ENCODE measurements at regions not wholly inside any gene's neighbourhood (a gene's known extent, or its start where the extent isn't known, plus 50 kb on each side); places are given as distances from the start of the nearest gene placed in this dataset.

DNA sequence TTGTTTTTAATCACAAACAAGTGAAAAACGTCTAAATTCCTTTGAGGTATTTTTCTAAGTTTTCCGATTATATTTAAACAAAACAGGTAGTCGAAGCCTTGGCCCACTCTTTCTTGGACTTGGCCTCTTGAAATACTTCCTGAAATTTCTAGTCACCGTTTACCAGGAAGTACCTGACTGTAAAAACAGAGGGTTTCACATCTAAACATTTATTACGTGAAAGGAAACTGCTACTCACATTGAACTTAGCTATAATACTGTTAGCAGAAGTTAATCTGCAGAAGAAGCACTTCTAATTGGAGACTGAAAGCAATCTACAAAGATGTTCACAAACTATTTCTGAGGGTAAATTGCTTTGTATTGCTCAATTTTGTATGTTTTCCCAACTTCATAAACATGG, 526.0 kb upstream of the ADGRL4 start:
- Histone ChIP-seq H3K27me3 (ENCODE audit: control insufficient read depth in 4 of 4, insufficient read depth in 4 of 4, low read length in 3 of 4) (no peaks in the 10 kb centered on the region), H3K36me3 (ENCODE audit: control insufficient read depth in 4 of 4, insufficient read depth in 3 of 4, low read depth in 1 of 4, low read length in 3 of 4) (no peaks in the 10 kb centered on the region), H3K9ac (ENCODE audit: low read depth in 1 of 2, low read length in 2 of 2) (no peak overlapping the region), H3K4me3 (ENCODE audit: low read depth in 1 of 3, low read length in 3 of 3) (no peak overlapping the region), H3K4me1 (ENCODE audit: control insufficient read depth in 4 of 4, insufficient read depth in 4 of 4, low read length in 3 of 4) (no peaks in the 10 kb centered on the region), H3K27ac (ENCODE audit: low read depth in 1 of 2, low read length in 2 of 2) (no peak overlapping the region), H3K9me3 (ENCODE audit: control insufficient read depth in 4 of 4, low read length in 3 of 4) (no peaks in the 10 kb centered on the region)
- WGBS, result 60% methylated on average over 5 of the region's 5 CpGs
- no peak for TF ChIP-seq FOXA1 (IDR thresholded peaks at IDR 0.05)
- no peak for DNase-seq (ENCODE audit: low spot score)

DNA sequence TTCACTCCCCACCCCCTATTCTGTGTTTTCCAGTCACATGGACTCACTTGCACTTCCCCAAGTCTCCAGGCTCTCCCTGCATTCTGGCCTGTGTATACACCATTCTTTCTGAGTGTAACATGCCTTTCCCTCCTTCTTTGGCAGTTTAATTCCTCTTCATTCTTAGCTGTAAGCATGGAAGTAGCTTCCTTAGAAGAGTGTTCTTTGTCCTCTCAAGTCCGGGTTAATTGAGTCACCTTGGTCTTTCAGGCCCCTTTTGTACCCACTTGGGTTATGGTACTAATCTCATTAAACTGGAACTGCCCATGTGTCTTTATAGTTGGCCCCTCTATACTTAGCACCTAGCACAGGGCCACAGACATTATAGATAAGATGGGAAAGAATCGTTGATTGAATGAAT, 525.3 kb upstream of the ADGRL4 start:
- H3K4me1 ChIP-seq (ENCODE audit: control insufficient read depth in 4 of 4, insufficient read depth in 4 of 4, low read length in 3 of 4), result no peaks in the 10 kb centered on the region
- no peak overlapping the region for H3K27ac ChIP-seq (ENCODE audit: low read depth in 1 of 2, low read length in 2 of 2)
- no peak overlapping the region for H3K4me3 ChIP-seq (ENCODE audit: low read depth in 1 of 3, low read length in 3 of 3)
- no peak for TF ChIP-seq NR2F2 (IDR thresholded peaks at IDR 0.05)
- TF ChIP-seq SP1 (IDR thresholded peaks at IDR 0.05), result no peak
- no peak for TF ChIP-seq YY1 (IDR thresholded peaks at IDR 0.05)
- no peak for TF ChIP-seq RXRA (IDR thresholded peaks at IDR 0.05)
- TF ChIP-seq RAD21 (IDR thresholded peaks at IDR 0.05), result no peak
- no peak for TF ChIP-seq HNF4A (conservative IDR thresholded peaks at IDR 0.05)
- no peak for TF ChIP-seq EGR1 (IDR thresholded peaks at IDR 0.05; ENCODE audit: low read depth in 2 of 2)
- TF ChIP-seq, protein P1, sequence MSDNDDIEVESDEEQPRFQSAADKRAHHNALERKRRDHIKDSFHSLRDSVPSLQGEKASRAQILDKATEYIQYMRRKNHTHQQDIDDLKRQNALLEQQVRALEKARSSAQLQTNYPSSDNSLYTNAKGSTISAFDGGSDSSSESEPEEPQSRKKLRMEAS (IDR thresholded peaks at IDR 0.05), result no peak
- TF ChIP-seq TAF1 (conservative IDR thresholded peaks at IDR 0.05), result no peak
- TF ChIP-seq, protein P2, sequence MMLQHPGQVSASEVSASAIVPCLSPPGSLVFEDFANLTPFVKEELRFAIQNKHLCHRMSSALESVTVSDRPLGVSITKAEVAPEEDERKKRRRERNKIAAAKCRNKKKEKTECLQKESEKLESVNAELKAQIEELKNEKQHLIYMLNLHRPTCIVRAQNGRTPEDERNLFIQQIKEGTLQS (IDR thresholded peaks at IDR 0.05), result no peak
- TF ChIP-seq, protein P3, sequence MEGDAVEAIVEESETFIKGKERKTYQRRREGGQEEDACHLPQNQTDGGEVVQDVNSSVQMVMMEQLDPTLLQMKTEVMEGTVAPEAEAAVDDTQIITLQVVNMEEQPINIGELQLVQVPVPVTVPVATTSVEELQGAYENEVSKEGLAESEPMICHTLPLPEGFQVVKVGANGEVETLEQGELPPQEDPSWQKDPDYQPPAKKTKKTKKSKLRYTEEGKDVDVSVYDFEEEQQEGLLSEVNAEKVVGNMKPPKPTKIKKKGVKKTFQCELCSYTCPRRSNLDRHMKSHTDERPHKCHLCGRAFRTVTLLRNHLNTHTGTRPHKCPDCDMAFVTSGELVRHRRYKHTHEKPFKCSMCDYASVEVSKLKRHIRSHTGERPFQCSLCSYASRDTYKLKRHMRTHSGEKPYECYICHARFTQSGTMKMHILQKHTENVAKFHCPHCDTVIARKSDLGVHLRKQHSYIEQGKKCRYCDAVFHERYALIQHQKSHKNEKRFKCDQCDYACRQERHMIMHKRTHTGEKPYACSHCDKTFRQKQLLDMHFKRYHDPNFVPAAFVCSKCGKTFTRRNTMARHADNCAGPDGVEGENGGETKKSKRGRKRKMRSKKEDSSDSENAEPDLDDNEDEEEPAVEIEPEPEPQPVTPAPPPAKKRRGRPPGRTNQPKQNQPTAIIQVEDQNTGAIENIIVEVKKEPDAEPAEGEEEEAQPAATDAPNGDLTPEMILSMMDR (IDR thresholded peaks at IDR 0.05; ENCODE audit: low read depth, low read length, missing input control), result no peak
- no peak for TF ChIP-seq FOXA2 (IDR thresholded peaks at IDR 0.05)
- TF ChIP-seq HNF4G (IDR thresholded peaks at IDR 0.05), result no peak
- no peak for TF ChIP-seq GABPA (IDR thresholded peaks at IDR 0.05 in 1 of 2, conservative IDR thresholded peaks at IDR 0.05 in 1 of 2)
- TF ChIP-seq FOXA1 (IDR thresholded peaks at IDR 0.05), result no peak
- TF ChIP-seq, protein P4, sequence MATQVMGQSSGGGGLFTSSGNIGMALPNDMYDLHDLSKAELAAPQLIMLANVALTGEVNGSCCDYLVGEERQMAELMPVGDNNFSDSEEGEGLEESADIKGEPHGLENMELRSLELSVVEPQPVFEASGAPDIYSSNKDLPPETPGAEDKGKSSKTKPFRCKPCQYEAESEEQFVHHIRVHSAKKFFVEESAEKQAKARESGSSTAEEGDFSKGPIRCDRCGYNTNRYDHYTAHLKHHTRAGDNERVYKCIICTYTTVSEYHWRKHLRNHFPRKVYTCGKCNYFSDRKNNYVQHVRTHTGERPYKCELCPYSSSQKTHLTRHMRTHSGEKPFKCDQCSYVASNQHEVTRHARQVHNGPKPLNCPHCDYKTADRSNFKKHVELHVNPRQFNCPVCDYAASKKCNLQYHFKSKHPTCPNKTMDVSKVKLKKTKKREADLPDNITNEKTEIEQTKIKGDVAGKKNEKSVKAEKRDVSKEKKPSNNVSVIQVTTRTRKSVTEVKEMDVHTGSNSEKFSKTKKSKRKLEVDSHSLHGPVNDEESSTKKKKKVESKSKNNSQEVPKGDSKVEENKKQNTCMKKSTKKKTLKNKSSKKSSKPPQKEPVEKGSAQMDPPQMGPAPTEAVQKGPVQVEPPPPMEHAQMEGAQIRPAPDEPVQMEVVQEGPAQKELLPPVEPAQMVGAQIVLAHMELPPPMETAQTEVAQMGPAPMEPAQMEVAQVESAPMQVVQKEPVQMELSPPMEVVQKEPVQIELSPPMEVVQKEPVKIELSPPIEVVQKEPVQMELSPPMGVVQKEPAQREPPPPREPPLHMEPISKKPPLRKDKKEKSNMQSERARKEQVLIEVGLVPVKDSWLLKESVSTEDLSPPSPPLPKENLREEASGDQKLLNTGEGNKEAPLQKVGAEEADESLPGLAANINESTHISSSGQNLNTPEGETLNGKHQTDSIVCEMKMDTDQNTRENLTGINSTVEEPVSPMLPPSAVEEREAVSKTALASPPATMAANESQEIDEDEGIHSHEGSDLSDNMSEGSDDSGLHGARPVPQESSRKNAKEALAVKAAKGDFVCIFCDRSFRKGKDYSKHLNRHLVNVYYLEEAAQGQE (IDR thresholded peaks at IDR 0.05), result no peak
- TF ChIP-seq, protein P5, sequence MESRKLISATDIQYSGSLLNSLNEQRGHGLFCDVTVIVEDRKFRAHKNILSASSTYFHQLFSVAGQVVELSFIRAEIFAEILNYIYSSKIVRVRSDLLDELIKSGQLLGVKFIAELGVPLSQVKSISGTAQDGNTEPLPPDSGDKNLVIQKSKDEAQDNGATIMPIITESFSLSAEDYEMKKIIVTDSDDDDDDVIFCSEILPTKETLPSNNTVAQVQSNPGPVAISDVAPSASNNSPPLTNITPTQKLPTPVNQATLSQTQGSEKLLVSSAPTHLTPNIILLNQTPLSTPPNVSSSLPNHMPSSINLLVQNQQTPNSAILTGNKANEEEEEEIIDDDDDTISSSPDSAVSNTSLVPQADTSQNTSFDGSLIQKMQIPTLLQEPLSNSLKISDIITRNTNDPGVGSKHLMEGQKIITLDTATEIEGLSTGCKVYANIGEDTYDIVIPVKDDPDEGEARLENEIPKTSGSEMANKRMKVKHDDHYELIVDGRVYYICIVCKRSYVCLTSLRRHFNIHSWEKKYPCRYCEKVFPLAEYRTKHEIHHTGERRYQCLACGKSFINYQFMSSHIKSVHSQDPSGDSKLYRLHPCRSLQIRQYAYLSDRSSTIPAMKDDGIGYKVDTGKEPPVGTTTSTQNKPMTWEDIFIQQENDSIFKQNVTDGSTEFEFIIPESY (IDR thresholded peaks at IDR 0.05), result no peak
- no peak for TF ChIP-seq JUND (IDR thresholded peaks at IDR 0.05)
- no peaks in the 10 kb centered on the region for H3K27me3 ChIP-seq (ENCODE audit: control insufficient read depth in 4 of 4, insufficient read depth in 4 of 4, low read length in 3 of 4)
- H3K36me3 ChIP-seq (ENCODE audit: control insufficient read depth in 4 of 4, insufficient read depth in 3 of 4, low read depth in 1 of 4, low read length in 3 of 4), result no peaks in the 10 kb centered on the region
- 87% methylated on average over 2 of the region's 2 CpGs for WGBS
- H3K9me3 ChIP-seq (ENCODE audit: control insufficient read depth in 4 of 4, low read length in 3 of 4), result no peaks in the 10 kb centered on the region
- no peak overlapping the region for H3K9ac ChIP-seq (ENCODE audit: low read depth in 1 of 2, low read length in 2 of 2)
- no peak for DNase-seq (ENCODE audit: low spot score)

All from liver (tissue), 8 donors.